Pulmonary artery endothelial cell (primary cell): ENCODE measurements at regions not wholly inside any gene's neighbourhood (a gene's known extent, or its start where the extent isn't known, plus 50 kb on each side); places are given as distances from the start of the nearest gene placed in this dataset.

Experiments
- DNase-seq: peaks from one replicate; pipeline ENCODE4 v3.0.0-alpha.2; 2011; ENCODE audit warnings: low read depth, low spot score

DNA sequence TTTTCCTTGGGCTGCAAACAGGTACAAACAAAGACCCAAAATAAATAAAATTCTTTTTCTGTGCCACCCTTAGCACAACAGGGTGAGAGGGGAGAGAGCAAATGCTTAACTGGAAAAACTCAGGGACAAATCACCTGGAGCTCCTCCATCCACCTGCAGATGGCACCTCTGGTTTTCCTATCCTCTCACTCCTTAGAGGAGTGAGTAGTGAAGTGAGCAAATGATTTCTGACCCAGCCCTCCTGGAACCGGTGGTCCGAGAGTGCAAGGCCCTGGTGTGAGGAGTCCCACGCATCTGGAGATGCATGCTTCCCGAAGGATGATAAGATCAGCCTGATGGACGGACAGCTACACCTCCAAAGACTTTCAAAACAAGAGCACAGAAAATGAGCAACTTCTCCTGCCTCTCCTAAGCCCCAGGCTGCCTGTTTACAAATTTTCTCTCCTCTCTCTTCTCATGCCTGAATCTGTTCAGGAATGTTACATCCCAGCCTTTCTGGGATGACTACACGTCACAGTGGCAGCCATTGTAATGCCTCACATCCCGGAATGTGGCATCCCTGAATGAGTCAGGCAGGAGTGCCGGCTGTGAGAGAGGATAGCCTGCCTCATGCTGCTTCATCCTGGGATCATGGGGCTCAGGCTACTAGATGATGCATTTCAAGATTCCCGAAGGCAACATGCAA lies 86.4 kb downstream of the ADRB2 start:
- peak; percentile 83 for DNase-seq

DNA sequence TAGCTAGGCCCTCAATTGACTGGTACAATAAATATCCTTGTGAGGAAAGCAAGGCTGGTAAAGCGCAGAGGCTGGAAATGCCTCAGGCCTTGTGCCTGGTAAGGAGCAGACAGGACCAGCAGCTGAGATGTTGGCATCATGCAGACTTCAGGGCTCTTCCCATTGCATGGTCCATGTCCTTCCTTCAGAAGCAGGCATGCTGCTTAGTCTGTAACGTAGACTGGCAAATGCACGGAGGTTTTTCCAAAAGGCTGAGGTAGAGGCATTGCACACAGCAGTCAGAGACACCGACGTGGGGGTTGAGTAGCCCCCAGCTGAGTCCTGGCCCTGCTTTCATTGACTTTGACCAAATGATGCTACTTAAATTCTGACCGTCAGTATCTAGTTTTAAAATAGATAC lies 87.1 kb downstream of the ADRB2 start:
- DNase-seq = no peak

DNA sequence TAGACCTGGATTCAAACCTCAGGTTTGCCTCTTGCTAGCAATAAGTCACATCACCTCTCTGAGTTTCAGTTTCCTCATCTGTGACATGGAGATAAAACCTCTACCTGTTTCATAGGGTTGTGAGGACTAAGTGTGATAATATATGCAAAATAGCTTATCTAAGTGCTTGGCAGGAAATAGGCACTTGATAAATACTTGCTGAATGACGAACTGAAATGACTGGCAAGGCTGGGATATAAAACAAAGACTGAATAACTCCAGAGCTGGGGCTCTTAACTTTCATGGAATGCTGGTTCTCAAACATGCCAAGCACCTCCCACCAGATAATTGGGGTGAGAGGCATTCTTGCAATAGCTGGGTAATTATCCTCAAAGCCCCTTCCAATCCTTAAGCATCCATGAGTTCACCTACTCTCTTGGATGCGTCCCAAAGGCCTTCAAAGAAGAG lies 87.6 kb downstream of the ADRB2 start:
- DNase-seq = peak; percentile 58

DNA sequence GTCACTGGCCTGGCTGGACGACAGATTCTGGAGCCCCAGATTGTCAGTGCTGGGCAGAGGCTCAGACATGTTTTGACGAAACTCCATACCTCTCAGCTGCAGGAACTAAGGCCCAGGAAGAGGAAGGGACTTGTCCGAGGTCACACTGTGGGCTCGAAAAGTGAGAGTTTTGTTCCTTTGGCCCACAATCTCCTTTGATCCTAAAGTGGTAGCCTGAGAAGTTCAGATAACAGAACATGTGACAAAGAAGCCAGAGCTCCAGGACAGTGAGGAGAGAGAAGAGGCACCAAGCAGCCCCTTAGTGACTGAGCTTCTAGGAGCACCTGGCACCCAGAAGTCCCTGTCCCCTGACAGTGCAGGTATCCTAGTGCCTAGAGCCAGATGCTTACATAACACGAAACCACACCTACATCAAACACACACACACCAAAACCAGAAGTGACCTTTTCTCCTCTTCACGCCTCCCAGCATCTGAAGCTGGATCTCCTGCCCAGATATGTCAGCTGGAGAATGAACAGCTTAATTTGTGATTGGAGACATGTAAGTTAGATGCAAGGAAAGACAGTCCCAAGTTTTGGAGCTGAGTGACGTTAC lies 88.9 kb downstream of the ADRB2 start:
- DNase-seq = no peak

DNA sequence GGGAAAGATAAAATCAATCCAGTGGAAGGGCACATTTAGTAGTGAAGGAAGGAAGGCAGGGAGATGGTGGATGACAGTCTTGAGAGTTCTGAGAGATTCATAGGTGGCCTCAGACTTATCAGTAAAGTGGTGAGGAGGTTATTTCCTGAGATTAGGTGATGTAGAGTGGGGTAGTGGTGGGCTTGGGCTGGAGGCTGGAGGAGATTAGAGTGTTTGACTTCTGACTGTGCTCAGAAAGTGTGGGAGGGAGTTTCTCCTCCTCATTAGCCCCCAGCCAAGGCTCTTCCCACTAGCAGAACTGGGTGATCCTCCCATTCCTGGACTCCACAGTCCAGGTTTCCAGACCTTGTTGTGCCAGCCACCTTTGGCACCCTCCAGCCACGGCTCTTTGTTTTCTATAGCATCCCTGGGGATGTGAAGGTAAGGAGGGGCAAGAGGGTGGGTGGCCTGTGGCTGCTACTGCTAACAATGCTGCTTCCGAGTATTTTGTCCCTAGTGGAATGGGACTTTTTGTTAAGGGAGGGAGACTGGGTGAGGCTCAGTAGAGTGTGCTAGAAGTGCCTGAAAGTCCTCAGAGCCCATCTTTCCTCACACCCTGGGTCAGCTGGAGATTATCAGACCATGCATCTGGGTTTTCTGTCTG lies 94.4 kb downstream of the ADRB2 start:
- no peak for DNase-seq

DNA sequence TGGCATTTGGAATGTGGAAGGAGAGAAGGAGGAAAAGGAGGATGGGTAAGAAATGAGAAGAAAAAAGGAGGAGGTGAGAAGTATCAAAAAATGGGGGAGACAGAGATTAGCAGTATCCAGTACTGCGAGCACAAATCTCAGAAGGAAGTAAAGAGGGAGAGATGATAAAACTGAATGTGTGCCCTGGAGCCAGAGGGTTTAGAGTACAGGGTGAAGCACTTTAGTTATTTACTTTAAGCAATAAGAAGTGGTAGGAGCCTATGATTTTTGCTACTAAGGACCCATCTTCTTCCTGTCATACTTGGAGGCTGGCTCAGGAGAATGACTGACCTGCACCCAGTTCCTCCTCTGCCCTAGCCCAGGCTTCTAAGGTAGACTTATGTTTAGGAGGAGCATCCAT lies 94.9 kb downstream of the ADRB2 start:
- DNase-seq = no peak

DNA sequence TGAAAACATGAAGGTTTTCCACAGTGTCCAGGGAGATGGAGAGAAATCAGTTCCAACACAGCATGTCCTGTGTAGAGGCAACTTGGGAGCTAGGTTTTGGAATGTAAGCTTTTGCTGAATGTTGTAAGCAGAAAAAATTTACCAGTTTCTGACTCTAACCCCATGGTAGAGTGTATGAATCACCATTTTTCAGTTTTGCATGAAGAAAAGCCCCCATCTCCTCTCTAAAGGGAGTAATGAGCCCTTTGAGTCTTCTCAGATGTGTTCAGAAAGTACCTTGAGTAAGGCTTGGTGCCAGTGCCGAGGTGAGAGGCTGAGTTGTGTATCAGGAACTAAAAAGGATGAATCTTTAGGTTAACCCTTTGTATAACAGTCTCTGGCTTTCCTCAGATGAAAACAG lies 96.2 kb downstream of the ADRB2 start:
- no peak for DNase-seq

DNA sequence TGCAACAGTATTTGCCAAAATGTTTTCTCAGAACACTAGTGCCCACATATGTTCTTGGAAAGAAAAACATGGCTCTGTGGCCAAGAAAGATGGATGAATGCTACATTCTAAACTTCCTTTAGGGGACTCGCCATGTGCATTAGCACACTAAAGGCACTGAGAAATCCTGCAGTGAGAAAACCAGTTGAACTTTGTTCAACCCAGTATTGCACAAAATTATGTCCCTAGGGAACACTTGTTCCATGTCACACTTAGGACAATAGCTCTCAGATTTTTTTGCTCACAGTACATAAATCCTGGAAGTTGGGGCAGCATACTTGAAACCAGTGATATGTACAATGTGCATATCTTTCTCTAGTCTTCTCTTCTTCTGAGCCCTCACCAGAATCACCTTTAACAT lies 96.6 kb downstream of the ADRB2 start:
- DNase-seq = no peak

DNA sequence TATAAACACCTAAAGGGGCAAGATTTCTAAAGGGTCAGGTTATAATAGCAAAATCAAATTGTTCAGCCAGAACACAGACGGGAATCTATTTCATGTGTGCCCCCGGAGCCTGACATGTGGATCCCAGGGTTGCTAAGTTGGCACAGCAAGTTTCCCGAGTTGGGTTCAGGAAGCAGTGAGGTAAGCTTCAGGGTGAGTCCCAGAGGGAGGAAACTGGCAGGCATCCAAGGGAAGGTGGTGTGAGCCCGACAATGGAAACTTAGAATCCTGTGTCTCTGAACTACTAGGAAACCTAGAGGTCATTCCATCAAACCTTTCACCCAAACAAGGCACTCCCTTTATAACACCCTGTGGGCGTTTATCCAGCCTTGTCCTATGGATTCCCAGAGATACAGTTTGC lies 98.4 kb downstream of the ADRB2 start:
- DNase-seq = peak; percentile 56

DNA sequence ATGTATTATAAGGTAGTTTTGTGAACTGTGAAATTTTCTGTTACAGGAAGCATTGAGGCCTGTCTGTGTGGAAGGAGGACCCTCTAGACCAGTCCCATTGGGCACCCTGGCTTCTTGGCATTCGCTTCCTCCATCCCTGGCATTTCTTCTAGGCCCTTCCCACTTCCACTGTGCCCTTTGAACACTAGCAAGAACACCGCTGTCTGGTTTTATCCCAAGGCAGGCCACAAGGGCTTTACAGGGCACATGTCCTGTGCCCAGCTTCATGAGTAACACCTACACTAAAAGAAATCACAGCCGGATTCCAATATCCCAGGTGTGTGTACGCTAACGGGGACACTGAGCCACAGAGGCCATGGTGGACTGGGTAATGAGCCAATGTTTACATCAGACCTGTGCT lies 99.8 kb downstream of the ADRB2 start:
- DNase-seq = no peak

DNA sequence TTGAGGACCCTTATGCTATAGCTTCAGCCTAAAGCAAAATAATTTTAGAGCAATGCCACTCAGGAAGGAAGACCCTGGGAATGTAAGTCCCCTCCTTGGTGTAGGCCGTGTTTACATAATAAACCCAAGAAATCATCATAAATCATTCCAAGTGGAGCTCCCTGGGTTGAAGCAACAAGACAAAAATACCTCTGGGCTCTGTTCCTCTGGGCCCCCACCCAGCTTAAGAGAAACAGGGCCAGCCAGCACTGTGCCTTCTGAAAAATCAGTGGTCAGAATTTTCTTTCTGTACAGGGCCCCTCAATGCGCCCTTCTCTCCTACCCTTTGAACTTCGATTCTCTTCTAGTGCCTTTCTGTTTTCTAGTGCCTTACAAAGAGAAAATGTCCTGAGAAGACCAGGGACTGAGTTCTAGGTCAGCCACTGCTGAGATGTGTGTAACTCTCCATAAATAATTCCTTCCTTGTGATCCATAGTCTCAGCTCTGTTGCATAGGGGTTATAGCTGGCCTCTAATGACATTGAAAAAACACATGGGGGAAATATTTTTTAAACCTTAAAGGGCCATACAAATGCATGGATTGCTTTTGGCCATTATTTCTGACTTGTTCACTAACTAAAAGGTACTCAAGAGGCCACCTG lies 101.0 kb downstream of the ADRB2 start:
- no peak for DNase-seq

DNA sequence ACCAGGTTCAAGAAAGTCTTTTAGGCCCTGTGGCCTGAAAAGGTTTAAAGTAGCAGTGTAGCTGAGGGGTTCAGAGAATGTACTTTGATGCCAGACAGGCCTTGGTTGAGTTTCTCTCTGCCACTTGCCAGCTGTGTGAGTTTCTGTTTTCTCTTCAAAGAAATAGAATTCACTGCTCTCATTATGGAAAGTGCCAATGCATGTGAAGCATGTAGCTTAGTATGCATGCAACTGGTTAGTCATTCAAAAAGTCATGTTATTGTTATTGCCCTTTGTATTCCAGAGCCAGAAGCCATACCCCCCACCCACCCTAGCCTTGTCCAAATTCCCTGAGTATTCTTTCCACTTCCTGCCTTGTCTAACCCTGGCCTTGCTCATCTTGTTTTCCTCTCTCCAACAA lies 101.7 kb downstream of the ADRB2 start:
- DNase-seq = no peak

DNA sequence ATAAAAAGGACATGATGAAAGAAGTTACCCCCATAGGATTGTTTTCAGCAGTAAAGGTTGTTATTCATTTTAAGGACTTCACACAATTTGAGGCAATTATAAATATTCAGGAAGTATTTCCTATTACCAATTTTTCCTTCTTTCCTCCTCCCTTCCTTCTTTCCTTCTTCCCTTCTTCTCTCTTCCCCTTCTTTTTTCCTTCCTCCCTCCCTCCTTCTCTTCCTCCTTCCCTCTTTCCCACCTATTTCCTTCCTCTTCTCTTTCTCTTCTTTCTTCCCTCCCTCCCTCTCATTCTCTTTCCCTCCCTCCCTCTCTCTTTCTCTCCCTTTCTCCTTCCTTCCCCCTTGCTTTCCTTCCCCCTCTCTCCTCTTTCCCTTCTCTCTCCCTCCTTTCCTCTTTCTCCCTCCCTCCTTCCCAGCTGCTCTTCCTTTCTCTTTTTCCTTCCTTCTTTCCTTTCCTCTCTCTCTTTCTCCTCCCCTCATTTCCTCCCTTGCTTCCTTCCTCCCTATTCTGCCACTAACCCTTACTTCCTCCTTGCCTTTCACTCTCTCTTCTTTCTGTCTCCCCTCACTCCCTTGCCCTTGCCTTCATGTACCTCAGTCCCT lies 105.1 kb downstream of the ADRB2 start:
- no peak for DNase-seq

DNA sequence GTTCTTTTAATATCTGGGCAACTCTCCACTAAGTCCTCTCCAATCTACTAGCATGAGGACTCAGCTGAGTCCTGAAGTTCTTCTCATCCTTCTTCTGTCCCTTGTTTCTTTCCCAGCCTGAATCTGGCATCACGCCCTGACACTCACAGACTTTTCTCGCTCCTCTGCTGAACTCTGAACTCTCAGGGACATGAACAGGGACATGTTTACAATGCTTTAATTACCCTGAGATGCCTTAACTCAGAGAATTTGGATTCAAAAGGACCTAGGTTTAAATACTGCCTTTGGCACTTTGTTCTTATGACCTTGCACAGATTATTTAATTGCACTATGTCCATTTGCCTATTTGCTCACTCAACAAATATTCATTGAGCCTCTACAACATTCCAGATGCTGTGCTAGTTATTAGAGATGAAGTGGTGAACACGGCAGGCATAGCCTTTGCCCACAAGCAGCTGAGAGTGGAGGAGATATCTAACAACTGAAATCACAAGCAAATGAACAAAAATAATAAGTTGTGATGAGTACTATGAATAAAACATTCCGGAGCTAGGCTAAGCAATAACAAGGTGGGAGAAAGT lies 106.0 kb downstream of the ADRB2 start:
- DNase-seq = no peak

DNA sequence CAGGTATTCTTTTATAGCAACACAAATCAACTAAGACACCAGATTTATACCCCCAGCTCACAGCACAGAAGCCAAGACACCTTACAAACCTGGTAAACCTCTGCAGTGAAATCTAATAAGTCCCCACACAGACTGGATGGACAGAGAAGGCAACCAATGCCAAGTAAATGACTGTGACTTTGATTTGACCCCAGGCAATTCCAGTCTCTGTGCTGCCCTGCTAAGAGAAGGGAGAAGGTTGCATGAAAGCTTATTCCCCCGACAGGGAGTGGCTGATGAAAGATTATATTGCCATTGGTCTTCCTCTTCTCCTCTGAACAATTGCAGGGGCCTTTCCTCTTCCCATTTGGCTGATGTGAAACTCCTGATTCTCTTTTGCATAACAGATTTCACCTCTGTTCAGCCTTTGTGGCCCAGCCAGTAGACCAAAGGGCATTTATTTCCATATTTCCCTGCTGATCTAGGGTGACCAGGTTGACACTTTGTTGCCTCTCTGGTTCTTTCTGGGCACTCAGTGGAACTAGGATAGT lies 107.6 kb downstream of the ADRB2 start:
- no peak for DNase-seq

DNA sequence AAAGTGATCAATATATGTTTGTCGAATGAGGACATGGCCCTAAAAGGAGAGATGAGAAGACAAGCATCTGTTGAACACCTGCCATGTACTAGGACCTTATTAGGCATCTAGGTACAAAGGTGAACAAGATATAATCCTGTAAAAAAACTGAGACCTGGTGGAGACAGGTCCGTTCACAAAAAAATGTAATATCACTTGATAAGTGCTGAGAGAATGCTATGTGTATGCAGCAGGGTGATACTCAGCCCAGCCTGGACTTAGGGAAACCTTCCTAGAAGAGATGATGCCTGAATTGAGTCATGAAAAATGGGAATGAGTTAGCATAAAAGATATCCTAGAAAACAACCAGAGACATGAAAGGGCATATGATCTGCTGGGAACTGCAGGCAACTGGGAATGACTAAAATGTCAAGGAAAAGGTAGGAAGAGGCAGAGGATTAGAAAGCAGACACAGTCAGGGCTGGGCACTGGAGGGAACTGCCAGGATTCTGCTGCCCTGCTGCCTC lies 108.5 kb downstream of the ADRB2 start:
- DNase-seq = no peak

DNA sequence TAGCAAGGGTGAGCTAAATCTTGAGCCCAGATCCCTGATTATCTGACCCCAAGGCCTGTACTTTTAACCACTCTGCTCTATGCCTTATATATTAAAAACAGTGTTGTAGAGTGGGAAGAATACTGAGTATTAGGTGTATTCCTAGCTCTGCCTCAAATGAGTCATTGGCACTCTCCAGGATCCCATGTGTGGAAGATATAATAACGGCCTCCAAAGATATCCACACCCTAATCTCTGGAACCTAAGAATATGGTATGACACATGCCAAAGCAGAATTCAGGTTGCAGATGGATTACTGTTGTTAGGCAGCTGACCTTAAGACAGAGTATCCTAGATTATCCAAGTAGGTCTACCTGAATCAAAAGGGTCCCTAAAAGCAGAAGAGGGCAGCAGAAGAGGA lies 110.8 kb downstream of the ADRB2 start:
- DNase-seq = no peak

DNA sequence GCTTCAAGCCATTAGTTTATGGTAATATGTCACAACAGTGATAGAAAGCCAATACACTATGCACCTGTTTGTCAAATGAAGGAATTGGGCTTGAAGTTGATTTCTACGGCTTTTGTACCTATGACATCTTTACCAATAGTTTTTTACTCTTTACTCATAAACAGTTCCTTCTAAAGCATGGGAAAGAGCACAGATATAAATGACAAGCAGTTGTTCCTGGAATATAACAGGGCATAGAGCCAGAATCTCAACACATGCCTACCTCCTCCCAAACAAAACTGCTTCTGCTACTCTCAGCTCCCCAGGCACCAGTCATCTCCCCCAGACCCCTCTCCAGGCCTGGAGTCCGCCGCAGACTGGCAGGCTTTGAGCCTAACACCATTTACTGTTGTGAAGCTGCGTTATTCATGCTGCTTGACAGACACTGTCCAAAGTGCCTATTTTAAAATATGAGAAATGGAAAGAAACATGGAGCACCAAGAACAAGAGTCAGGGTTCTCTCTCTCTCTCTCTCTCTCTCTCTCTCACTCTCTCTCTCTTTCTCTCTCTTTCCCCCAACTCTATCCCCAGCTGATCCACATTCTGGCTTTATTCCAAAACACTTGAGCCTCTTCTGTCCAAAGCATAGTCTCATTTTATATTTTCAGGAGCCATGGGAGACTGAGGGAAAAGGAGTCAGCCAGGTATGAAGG lies 111.6 kb downstream of the ADRB2 start:
- DNase-seq = no peak

DNA sequence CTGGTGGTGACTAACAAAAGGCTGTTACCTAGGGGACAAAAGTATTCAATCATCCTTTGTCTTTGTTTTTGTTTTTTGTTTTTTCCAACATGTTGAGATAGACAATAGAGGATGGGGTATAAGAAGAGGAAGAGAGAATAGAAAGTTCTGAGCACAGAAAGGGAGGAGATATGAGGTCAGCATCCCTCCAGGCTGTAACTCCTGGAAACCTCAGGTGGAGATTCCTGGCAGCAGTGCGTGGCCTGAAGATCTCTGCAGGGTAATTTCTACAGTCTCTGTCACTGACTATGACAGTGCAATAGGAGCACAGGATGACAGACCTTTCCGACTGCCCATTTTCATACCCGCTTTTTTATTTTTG lies 112.1 kb downstream of the ADRB2 start:
- DNase-seq = no peak

DNA sequence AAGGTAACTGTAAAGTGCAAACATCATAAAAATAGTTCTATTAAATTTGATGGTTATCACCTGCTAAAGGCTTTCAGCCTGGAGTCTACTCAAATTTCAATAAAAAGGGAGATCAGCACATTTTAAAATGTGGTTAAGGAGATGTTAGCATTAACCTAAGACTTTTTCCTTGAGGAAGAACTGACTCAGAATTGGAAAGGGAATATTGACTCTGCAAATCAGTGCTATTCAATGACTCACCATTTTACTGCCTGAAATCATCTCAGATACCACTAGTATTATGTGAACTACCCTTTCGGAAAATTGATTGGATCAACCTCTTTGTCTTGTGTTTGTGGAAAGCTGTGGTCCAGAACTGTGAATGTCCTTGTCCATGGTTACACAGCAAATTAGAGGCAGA lies 113.3 kb downstream of the ADRB2 start:
- DNase-seq = no peak

DNA sequence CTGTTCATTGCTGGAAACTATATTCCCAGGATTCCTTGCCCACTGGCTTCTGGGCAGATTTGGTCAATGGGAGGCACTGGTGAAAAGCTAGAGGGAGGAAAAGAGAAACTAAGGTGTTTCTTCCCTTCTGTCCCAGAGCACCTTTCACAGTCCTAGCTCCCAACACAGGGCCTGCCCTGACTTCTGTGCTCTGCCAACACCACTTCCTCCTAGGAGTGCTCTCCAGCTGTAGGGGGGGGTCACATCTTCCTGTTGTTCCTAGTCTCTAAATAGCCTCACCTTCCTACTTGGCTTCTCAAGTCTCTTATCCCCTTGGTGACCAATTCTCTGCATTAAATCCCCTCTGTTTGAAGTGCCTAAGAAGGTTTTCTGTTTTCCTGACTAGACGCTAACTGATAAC lies 115.4 kb downstream of the ADRB2 start:
- no peak for DNase-seq
